AG20443 (cell line): ENCODE measurements at regions not wholly inside any gene's neighbourhood (a gene's known extent, or its start where the extent isn't known, plus 50 kb on each side); places are given as distances from the start of the nearest gene placed in this dataset.
"Not testable (repeated sequence)": the region's sequence is repeated elsewhere in the genome, so short reads cannot be mapped to it uniquely, and the experiment has no call there.

Source experiments
- DNase-seq: peaks from one replicate; pipeline ENCODE4 v3.0.0; 2012; ENCODE audit warnings: low spot score, mixed read lengths

- DNase-seq: no peak
These were observed 127.2 kb downstream of the CD164 start for GRCh38 chr6:109255087-109255486.

DNA sequence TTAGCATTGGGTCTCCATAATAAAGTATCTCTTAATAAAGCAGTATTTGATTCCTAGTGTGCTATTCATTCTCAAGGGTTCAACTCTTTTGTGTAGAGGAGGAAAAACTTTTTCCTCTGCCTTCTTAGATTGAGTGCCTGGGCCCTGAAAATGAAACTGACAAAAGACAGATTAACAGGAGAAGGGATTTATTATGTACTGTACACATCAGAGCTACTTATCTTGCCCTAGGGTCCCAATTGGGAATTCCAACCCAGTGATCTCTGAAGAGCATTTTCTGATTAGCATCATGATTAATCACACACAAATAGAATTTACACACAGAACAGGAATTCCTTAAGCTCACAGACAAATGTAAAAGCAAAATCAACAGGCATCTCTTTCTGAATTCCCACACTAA is 128.9 kb downstream of the CD164 start:
- DNase-seq: no peak

- DNase-seq: no peak
These were observed 129.8 kb downstream of the CD164 start for GRCh38 chr6:109252261-109253041.

GRCh38 chr6:109251839-109252238 is 130.4 kb downstream of the CD164 start:
- no peak for DNase-seq

GRCh38 chr6:109250544-109251156 is 131.6 kb downstream of the CD164 start:
- not testable (repeated sequence) for DNase-seq

GRCh38 chr6:109243863-109244825 is 138.1 kb downstream of the CD164 start:
- DNase-seq: no peak

- no peak for DNase-seq
These were observed 139.3 kb downstream of the CD164 start for GRCh38 chr6:109242925-109243324.

GRCh38 chr6:109242029-109242428 is 140.2 kb downstream of the CD164 start:
- DNase-seq: no peak

GRCh38 chr6:109241199-109241598 is 141.1 kb downstream of the CD164 start:
- peak; percentile 27 for DNase-seq

DNA sequence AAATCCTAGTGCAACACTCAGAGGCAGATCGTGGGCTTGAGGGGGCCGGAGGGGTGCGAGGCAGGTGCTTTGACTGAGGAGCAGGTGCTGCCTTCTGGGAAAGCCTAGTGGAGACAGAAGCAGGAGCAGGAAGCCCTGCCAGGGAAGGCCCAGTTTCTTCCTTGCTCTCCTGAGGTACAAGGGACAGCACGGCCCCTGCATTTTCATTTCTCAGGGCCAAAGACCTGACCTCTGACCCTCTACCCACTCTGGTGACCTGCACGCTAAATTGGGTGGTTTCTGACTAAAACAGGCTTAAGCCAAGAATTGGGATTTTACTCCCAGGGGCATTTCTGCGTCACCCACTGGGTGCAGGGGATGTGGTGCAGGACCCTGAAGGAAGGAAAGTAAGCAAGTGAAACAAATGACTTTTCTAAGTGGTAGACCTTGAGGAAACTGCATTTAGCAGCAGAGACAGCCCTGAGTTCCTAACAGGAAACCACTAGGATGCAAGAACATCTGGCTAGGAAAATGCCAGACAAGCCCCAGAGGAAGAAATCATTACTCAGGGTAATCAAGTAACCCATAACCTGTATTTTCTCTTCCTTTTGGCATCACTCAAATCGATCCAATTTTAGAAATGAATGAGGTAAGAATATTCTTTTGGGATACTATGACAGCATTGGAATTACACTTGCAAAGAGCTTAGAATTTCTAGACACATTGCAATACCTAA is 141.7 kb downstream of the CD164 start:
- DNase-seq: no peak

DNA sequence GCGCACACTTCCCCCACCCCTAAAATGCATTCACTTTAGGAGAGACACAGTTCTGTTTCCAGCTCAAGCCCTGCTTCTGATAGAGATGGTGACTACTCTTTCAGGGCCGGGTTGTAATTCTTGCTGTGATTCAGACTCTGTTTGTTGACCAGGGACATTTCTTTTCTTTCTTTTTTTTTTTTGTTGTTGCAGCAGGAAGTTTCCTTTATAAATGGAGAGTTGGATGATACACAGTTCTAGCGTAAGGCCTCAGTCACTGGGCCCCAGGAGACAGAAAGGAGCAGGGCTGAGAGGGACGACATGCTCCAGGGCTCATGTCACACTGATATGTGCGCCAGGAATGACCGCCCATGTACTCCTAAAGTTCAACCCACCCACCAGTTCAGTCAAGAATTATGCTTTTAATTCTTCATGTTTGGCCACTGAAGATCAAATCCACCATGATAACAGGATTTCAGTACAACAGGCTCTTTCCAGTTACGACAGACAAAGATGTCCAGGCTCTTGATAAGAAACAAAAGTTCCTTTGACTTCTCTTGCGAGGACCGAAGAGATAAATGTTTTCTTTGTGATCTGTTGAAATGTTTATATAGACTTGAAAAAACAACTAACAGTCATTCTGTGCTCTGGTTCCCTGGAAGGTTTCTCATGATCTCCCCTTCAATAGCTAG is 142.5 kb downstream of the CD164 start:
- DNase-seq: peak; percentile 47

DNA sequence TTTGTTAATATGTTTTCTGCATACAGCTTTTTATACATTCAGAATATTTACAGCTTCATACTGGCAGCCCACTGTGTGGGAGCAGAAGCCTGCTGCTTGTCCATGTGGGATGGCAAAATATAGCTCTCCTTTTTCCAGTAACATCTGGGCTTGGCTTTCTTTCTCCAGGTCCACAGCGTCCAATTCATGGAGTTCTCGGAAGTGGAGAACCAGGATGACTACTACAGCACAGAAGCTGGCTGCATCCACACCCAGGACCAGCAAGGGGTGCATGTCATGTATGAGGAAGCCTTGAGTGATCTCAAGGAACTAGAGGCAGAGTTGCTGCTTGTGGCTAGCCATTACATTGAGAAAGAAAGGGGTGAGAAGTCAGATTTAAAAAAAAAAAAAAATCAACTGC is 143.1 kb downstream of the CD164 start:
- DNase-seq: no peak

DNA sequence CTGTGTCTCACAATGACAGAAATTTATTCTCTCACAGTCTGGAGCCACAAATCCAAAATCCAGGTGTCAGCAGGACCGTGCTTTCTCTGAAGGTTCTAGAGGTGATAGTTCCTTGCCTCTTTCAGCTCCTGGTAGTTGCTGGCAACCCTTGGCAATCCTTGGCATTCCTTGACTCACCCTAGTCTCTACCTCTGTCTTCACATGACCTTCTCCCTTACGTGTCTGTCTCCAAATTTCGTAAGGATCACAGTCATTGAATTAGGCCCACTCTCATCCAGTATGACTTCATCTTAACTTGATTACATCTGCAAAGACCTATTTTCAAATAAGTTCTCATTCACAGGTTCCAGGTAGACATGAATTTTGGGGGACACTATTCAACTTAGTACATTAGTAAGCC is 143.1 kb downstream of the CEP57L1 start:
- DNase-seq: no peak

DNA sequence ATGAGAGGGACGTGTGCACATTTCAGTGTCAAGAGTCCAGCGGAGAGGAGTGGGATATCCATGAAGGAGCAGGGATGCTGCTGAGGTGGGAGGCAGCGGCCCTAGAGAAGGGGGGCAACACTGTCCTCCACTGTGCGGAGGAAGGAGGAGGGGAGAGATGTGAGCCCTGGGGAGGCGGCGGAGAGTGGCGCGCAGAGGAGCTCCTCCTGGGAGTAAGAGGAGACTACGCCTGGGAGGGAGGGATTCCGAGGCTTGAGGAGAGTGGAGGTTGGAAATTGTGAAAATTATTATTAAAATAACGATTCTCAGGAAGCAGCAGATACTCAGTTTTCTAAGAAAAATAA is 142.7 kb downstream of the CEP57L1 start:
- no peak for DNase-seq

DNA sequence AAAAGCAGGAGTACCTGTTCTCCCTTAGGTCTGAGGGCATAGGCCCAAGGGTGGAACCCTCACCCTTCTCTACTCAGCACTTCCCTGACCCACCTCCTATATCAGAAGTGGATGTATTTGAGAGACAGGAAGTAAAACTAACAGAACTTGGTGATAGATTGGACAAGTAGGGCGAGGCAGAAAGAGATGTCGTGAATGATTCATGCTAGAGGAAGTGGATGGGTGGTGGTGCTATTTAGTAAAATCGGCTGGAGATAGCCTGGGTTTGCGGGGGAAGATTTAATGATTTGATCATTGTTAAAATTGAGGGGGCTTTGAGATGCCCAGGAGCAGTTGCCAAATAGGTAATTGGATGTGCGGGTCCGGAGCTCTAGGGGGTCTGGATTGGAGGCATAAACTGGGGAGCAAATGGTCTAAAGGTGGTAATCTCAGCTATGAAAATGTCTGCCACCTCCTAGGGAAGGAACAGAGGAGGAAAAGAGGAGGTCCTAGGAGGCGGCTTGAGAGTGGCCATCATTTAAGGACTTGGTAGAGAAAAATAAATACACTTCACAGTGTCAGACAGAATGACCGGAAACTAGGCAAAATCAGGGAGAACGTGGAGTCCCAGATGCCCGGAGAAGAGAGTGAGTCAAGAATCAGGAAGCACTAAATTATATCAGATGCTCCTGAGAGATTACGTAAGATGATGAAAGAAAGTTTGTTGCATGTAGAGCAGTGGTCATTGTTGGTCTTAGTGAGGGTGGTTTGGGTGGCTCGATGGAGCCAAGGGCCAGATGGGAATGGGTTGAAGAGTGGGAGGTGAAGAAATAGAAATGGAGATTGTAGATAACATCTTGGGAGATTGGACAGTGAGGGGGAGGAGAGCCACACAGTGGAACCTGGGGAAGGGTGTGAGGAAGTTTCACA is 142.0 kb downstream of the CEP57L1 start:
- DNase-seq: peak; percentile 44

DNA sequence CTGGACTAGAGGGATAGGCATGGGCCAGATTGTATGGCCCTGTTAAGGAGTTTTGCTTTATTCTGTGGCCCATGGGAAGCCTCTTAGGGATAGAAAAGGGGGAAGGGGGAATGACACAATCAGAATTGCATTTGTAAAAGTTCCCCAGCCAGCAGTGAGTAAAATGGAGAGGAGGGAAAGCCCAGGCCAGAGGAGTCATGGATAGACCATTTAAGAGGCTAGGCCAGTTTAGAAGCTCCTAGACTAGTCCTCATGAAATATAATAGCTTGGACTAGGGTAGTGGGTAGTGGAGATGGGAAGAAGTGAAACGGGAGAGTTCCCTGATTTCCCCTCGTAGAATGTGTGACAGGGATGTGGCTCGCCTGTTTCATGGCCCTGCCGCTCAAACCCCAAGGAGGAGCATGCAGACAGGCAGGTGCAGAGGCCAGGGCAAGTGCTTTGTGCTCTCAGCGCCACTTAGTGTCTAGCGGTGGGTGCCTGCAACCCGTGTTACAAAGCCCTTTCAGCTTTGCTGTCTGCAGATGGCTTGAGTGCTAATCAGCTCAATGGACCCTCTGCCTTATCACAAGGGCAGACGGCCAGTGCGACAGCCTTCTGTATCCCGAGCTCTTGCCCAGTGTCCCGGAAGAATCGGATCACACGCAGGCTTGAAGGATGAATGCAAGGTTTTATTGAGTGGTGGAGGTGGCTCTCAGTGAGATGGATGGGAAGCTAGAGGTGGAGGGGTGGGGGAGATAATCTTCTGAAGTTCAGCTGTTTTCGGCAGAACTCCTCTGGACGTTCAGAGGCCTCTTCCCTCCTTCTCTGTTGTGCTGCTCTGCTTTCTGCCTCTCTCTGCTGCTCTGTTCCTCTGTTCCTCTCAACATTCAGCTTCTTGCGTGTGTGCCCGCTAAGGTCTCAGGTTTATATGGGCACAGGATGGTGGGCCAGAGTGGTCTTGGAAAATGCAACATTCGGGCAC is 141.1 kb downstream of the CEP57L1 start:
- no peak for DNase-seq

- no peak for DNase-seq
These were observed 140.3 kb downstream of the CEP57L1 start for GRCh38 chr6:109235481-109236038.

DNA sequence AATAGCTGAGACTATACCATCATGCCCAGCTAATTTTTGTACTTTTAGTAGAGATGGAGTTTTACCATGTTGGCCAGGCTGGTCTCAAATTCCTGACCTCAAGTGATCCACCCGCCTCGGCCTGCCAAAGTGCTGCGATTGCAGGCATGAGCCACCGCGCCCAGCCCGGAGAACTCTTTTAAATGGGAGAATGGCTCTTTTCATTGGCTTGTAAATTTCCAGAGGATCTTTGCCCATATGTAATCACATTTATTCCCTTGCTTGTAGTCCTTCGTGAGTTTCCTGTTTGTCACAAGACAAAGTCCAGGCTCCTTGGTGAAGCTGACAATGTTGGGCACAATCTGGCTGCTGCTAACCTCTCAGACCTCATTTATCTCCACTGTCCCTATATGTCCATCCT is 135.1 kb downstream of the CEP57L1 start:
- no peak for DNase-seq

GRCh38 chr6:109229536-109229935 is 134.2 kb downstream of the CEP57L1 start:
- peak; percentile 32 for DNase-seq
